ENCODE measurements at regions not wholly inside any gene's neighbourhood (a gene's known extent, or its start where the extent isn't known, plus 50 kb on each side); places are given as distances from the start of the nearest gene placed in this dataset.

DNA sequence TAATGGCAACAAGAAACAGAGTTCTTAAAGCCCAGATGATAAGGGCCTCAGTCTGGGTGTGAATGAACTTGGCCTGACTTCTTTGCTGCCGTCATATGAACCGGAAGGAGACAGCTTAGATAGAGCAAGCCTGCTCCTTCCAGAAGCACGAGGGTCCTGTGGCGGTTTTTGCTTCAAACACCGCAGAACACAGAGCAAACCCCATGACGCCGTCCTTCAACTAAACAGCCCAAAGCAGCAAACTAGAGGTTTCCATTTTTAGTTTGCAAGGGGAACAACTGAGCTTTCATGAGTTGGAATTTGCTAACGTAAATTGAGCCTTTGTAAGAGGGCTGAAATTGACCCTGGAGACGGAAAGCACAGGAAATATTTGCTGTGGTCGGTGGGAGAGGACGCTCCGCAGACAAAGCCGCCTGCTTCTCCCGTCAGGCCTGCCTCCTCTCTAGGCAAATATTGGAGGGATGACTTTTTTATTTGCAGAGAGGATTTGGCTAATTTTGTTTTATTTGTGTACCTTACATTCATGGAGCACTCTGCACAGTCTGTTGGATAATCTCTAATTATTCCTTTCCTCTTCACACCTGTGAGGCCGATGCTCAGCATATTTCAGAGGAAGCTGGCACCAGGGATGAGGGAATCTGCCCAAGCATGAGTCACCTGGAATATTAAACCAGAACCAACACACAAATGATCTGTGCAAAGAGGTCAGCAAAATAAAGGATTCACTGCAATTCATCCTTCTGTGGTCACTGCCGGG is 134.0 kb upstream of the NCK2 start:
- TF ChIP-seq POLR2A (IDR thresholded peaks at IDR 0.05; ENCODE audit: low read depth, low read length): no peak
- TF ChIP-seq POLR2AphosphoS5 (IDR thresholded peaks at IDR 0.05; ENCODE audit: low read depth, low read length): no peak
- TF ChIP-seq TAF1 (IDR thresholded peaks at IDR 0.05; ENCODE audit: low read depth, low read length): no peak
- no peak for TF ChIP-seq SPI1 (IDR thresholded peaks at IDR 0.05; ENCODE audit: low read depth, low read length)
- TF ChIP-seq PAX5 (IDR thresholded peaks at IDR 0.05; ENCODE audit: insufficient read depth, low read length, severe bottlenecking): no peak
